CD14-positive monocyte (primary cell): ENCODE measurements at regions not wholly inside any gene's neighbourhood (a gene's known extent, or its start where the extent isn't known, plus 50 kb on each side); places are given as distances from the start of the nearest gene placed in this dataset.

ENCODE experiments used
- DNase-seq, 3 donors: peaks; one replicate each; pipeline ENCODE4 v3.0.0-alpha.2; 2011 to 2022
- H2AFZ ChIP-seq: 2 replicates; pipeline ENCODE4 v1.6.0; 2012; ENCODE audit warnings: mild to moderate bottlenecking, low read depth, low read length, inconsistent platforms; ENCODE audit not compliant: insufficient read depth, poor library complexity, severe bottlenecking
- H3K27ac ChIP-seq, 2 donors: 1 replicate in 1 of 2; 2 replicates in 1 of 2; pipeline ENCODE4 v1.5.1; 2012 to 2013; ENCODE audit warnings: low read length in 2 of 2, control low read depth in 1 of 2, inconsistent platforms in 1 of 2, low read depth in 1 of 2, mild to moderate bottlenecking in 1 of 2
- H3K27me3 ChIP-seq, 2 donors: one replicate each; pipeline versions ENCODE4 v1.6.0 to v1.6.1; 2011 to 2013; ENCODE audit warnings: low read length in 2 of 2; ENCODE audit not compliant: control insufficient read depth in 2 of 2, insufficient read depth in 2 of 2
- H3K36me3 ChIP-seq, 2 donors: replicated peaks in 1 of 2; 1 replicate in 1 of 2; 2 replicates in 1 of 2; pipeline versions ENCODE4 v1.5.1 to v1.6.1; 2012 to 2013; ENCODE audit warnings: low read length in 2 of 2, control low read depth in 1 of 2, inconsistent platforms in 1 of 2, mild to moderate bottlenecking in 1 of 2; ENCODE audit not compliant: insufficient read depth in 2 of 2, control insufficient read depth in 1 of 2
- H3K4me1 ChIP-seq, 2 donors: 1 replicate in 1 of 2; 2 replicates in 1 of 2; pipeline versions ENCODE4 v1.5.1 to v1.6.1; 2012 to 2013; ENCODE audit warnings: low read length in 2 of 2, control low read depth in 1 of 2, inconsistent platforms in 1 of 2, mild to moderate bottlenecking in 1 of 2, moderate library complexity in 1 of 2; ENCODE audit not compliant: insufficient read depth in 2 of 2, control insufficient read depth in 1 of 2
- H3K4me2 ChIP-seq: replicated peaks from 2 replicates; pipeline ENCODE3; 2012; ENCODE audit warnings: low read length, moderate library complexity, mild to moderate bottlenecking; ENCODE audit not compliant: poor library complexity, severe bottlenecking; ENCODE audit errors: extremely low read depth
- H3K4me3 ChIP-seq, 3 experiments: fragments of 200-600 bp in 1 of 3; sonication (generic) in 1 of 3; replicated peaks in 1 of 3; 1 replicate in 2 of 3; 2 replicates in 1 of 3; pipeline ENCODE4 v1.5.1; 2011 to 2013; ENCODE audit warnings: low read length in 3 of 3, mild to moderate bottlenecking in 3 of 3, control low read depth in 2 of 3, low read depth in 2 of 3, inconsistent platforms in 1 of 3, moderate library complexity in 1 of 3
- H3K79me2 ChIP-seq: 2 replicates; pipeline ENCODE4 v1.6.0; 2012; ENCODE audit warnings: mild to moderate bottlenecking, control low read depth, inconsistent platforms, low read length, moderate library complexity; ENCODE audit not compliant: insufficient read depth
- H3K9ac ChIP-seq: 2 replicates; pipeline ENCODE4 v1.6.0; 2017; ENCODE audit warnings: low read length, mild to moderate bottlenecking; ENCODE audit not compliant: insufficient read depth, poor library complexity, severe bottlenecking
- H3K9me3 ChIP-seq, 2 donors: replicated peaks in 1 of 2; 1 replicate in 1 of 2; 2 replicates in 1 of 2; pipeline versions ENCODE4 v1.5.1 to v1.6.1; 2012 to 2013; ENCODE audit warnings: low read length in 2 of 2, control low read depth in 1 of 2; ENCODE audit not compliant: control insufficient read depth in 1 of 2, insufficient read depth in 1 of 2
- H4K20me1 ChIP-seq: 2 replicates; pipeline ENCODE4 v1.6.0; 2012; ENCODE audit warnings: mild to moderate bottlenecking, low read length, control low read depth, moderate library complexity; ENCODE audit not compliant: insufficient read depth
- H3K27ac Mint-ChIP-seq, 7 donors: one replicate each; pipeline ENCODE4 v1.8.0; 2020; ENCODE audit warnings: mild to moderate bottlenecking in 7 of 7, mixed read lengths in 7 of 7, moderate library complexity in 6 of 7, inconsistent platforms in 2 of 7
- H3K27me3 Mint-ChIP-seq, 3 donors: one replicate each; pipeline ENCODE4 v1.8.0; 2021 to 2022; ENCODE audit warnings: low read depth in 3 of 3, mild to moderate bottlenecking in 3 of 3, mixed read lengths in 3 of 3, moderate library complexity in 3 of 3, inconsistent platforms in 1 of 3
- H3K36me3 Mint-ChIP-seq, 2 donors: one replicate each; pipeline ENCODE4 v1.8.0; 2020; ENCODE audit warnings: mixed read lengths in 2 of 2, inconsistent platforms in 1 of 2, mild to moderate bottlenecking in 1 of 2
- H3K4me1 Mint-ChIP-seq: one replicate; pipeline ENCODE4 v1.8.0; 2020; ENCODE audit warnings: mild to moderate bottlenecking, mixed read lengths
- H3K4me3 Mint-ChIP-seq, 2 donors: one replicate each; pipeline ENCODE4 v1.8.0; 2020; ENCODE audit warnings: mild to moderate bottlenecking in 2 of 2, mixed read lengths in 2 of 2, moderate library complexity in 1 of 2
- H3K9me3 Mint-ChIP-seq, 7 donors: one replicate each; pipeline ENCODE4 v1.8.0; 2020 to 2022; ENCODE audit warnings: mixed read lengths in 7 of 7, mild to moderate bottlenecking in 6 of 7, moderate library complexity in 6 of 7, inconsistent platforms in 2 of 7
- CTCF ChIP-seq: fragments of 200-600 bp; IDR thresholded peaks from one replicate; pipeline ENCODE4 v1.8.0; 2022; ENCODE audit warnings: antibody characterized with exemption, mild to moderate bottlenecking
- WGBS: methylation state at CpG from one replicate; pipeline ENCODE4 v1.1.5; 2013; ENCODE audit warnings: missing lambda C conversion rate; ENCODE audit not compliant: insufficient coverage; 5-methylcytosine and 5-hydroxymethylcytosine counted together
- intact Hi-C, 2 donors: fragments of 100-400 bp; cut with micrococcal nuclease; formaldehyde crosslinking; loops; one replicate each; pipeline versions ENCODE4 v1.15.0 to v1.15.1; 2023

- intact Hi-C loops, result no loop called here
- H3K4me1 ChIP-seq, result no peaks in the 10 kb centered on the region
These were observed 182.5 kb upstream of the LINC00305 start for GRCh38 chr18:64331419-64331818.

GRCh38 chr18:64330931-64331330 lies 182.0 kb upstream of the LINC00305 start:
- Mint-ChIP-seq H3K4me1 (no peaks in the 10 kb centered on the region), H3K27ac (no peak overlapping the region), H3K4me3 (no peak overlapping the region), H3K9me3 (peaks cover 0 to 2% (median 0%) of the 10 kb centered on the region in 7 donors), H3K36me3 (no peaks in the 10 kb centered on the region), H3K27me3 (peaks cover 0 to 2% (median 0%) of the 10 kb centered on the region in 3 donors)
- no peaks in the 10 kb centered on the region for H4K20me1 ChIP-seq
- DNase-seq, result no peak
- intact Hi-C loops, result no loop called here
- H3K79me2 ChIP-seq, result no peaks in the 10 kb centered on the region
- no peak overlapping the region for H3K9ac ChIP-seq
- H3K9me3 ChIP-seq, result no peaks in the 10 kb centered on the region
- WGBS, result 12% methylated on average over 3 of the region's 6 CpGs
- no peak overlapping the region for H3K27ac ChIP-seq
- H3K4me3 ChIP-seq, result no peak overlapping the region
- H3K27me3 ChIP-seq, result no peaks in the 10 kb centered on the region
- no peak overlapping the region for H3K4me2 ChIP-seq
- H3K4me1 ChIP-seq, result no peaks in the 10 kb centered on the region
- no peak for TF ChIP-seq CTCF
- no peak overlapping the region for H2AFZ ChIP-seq
- H3K36me3 ChIP-seq, result no peaks in the 10 kb centered on the region

More at GRCh38 chr18:64331419-64331818, 182.5 kb upstream of the LINC00305 start:
- H3K9ac ChIP-seq, result no peak overlapping the region
- H3K4me3 Mint-ChIP-seq, result no peak overlapping the region
- no peak overlapping the region for H3K27ac Mint-ChIP-seq
- H3K4me3 ChIP-seq, result no peak overlapping the region
- WGBS, result 100% methylated on average over 1 of the region's 1 CpG
- H3K9me3 Mint-ChIP-seq, result peaks cover 0 to 3% (median 0%) of the 10 kb centered on the region in 7 donors
- no peak overlapping the region for H2AFZ ChIP-seq
- H3K4me2 ChIP-seq, result no peak overlapping the region
- no peaks in the 10 kb centered on the region for H3K36me3 ChIP-seq
- H3K9me3 ChIP-seq, result no peaks in the 10 kb centered on the region
- TF ChIP-seq CTCF, result no peak
- DNase-seq, result no peak
- H3K36me3 Mint-ChIP-seq, result no peaks in the 10 kb centered on the region
- no peaks in the 10 kb centered on the region for H3K79me2 ChIP-seq
- H3K27me3 Mint-ChIP-seq, result peaks cover 0 to 2% (median 0%) of the 10 kb centered on the region in 3 donors
- no peaks in the 10 kb centered on the region for H3K27me3 ChIP-seq
- no peaks in the 10 kb centered on the region for H4K20me1 ChIP-seq
- H3K27ac ChIP-seq, result no peak overlapping the region
- no peaks in the 10 kb centered on the region for H3K4me1 Mint-ChIP-seq
